ENCODE measurements at regions not wholly inside any gene's neighbourhood (a gene's known extent, or its start where the extent isn't known, plus 50 kb on each side); places are given as distances from the start of the nearest gene placed in this dataset.
"Not testable (repeated sequence)": the region's sequence is repeated elsewhere in the genome, so short reads cannot be mapped to it uniquely, and the experiment has no call there.

DNA sequence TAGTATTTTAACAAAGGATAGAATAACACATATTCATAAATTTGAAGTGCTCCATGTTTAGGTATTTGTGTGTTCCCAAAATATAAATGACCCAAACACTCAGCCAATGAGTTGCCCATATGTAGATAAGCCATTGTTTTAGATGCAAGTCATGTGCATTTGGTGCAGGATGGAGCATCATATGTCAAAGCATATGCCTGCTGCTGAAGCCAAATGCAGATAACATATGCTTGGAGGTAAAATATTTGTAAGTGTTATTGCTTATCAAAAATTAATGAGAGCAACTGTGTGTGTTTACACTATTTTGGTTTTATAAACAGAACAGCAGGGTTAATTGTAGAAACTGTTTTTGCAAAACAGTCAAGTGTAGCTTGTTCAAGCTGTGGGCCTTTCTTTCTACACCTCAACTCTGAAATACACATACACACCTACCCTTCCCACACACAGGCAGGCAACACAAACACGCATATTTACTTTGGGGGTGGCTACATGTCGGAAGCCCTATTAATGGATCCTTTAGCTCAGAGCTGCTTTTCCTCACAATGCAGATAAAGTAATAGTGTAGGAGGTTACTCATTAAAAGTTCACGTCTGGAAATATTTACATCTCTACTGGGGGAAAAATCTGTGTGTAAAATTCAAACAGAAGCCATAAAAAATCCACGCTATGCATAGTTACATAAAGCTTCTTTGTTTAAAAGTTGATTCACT is 521.4 kb downstream of the ZNF385D start:
- no peaks in the 10 kb centered on the region for H3K4me1 ChIP-seq (replicated peaks in 1 of 2)
- peak in 2 of 8 experiments; percentile 36 to 59 for ATAC-seq (replicated peaks in 6 of 8)
- H3K4me3 ChIP-seq: no peak overlapping the region
- 0 to 97% (median 17%) methylated on average over 1 to 4 of the region's 4 CpGs; no CpG with 5 or more reads in 1 of the 10 experiments for WGBS, 10 experiments
- H3K27ac ChIP-seq: no peak overlapping the region
- in situ Hi-C loops (cut with MboI; ENCODE audit: low pct_unique_long_range_greater_than_20kb in 2 of 9, low sequenced_read_pairs in 9 of 9, unreplicated experiment in 9 of 9): no loop called here

GRCh38 chr3:21226086-21226485 is 524.9 kb downstream of the ZNF385D start:
- in situ Hi-C loops (cut with MboI; ENCODE audit: low pct_unique_long_range_greater_than_20kb in 2 of 9, low sequenced_read_pairs in 9 of 9, unreplicated experiment in 9 of 9): no loop called here
- no peaks in the 10 kb centered on the region for H3K4me1 ChIP-seq (replicated peaks in 1 of 2)
- H3K4me3 ChIP-seq: no peak overlapping the region
- WGBS, 10 experiments: 71 to 100% (median 88%) methylated on average over 1 to 9 of the region's 13 CpGs; no CpG with 5 or more reads in 2 of the 10 experiments
- H3K27ac ChIP-seq: no peak overlapping the region
- no peak for ATAC-seq (replicated peaks in 6 of 8)

- 83 to 100% (median 95%) methylated on average over 1 of the region's 1 CpG; no CpG with 5 or more reads in 2 of the 10 experiments for WGBS, 10 experiments
- no peak for ATAC-seq (replicated peaks in 6 of 8)
- H3K27ac ChIP-seq: no peak overlapping the region
- in situ Hi-C loops (cut with MboI; ENCODE audit: low pct_unique_long_range_greater_than_20kb in 2 of 9, low sequenced_read_pairs in 9 of 9, unreplicated experiment in 9 of 9): no loop called here
- H3K4me1 ChIP-seq (replicated peaks in 1 of 2): no peaks in the 10 kb centered on the region
- H3K4me3 ChIP-seq: no peak overlapping the region
Observed at GRCh38 chr3:21220944-21221343, 530.1 kb downstream of the ZNF385D start.

DNA sequence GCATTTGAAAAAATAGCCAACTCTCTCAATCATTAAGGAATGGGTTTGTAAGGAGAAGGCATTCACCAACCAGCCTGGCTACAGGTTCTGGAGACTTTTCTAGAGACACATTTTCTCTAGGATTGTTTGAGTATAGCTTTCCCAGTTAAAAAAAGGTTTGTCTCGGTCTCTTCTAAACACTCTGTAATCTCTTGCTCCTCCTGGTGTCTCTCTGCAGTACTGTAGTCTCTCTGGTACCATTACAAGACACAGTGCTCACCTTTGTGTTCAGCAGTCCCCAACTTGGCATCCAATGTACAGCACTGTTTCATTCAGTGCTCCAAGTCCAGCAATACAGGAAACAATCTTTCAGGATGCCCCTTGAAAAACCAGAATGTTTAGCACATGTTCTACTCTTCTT is 534.4 kb downstream of the ZNF385D start:
- Histone ChIP-seq H3K4me1 (replicated peaks in 1 of 2) (no peaks in the 10 kb centered on the region), H3K27ac (no peak overlapping the region), H3K4me3 (no peak overlapping the region)
- in situ Hi-C loops (cut with MboI; ENCODE audit: low pct_unique_long_range_greater_than_20kb in 2 of 9, low sequenced_read_pairs in 9 of 9, unreplicated experiment in 9 of 9): no loop called here
- WGBS, 10 experiments: 0 to 100% (median 76%) methylated on average over 1 of the region's 1 CpG; no CpG with 5 or more reads in 4 of the 10 experiments
- peak in 3 of 8 experiments; percentile 15 to 27 (median 25) for ATAC-seq (replicated peaks in 6 of 8)

- H3K27ac ChIP-seq; in situ Hi-C loops (cut with MboI; ENCODE audit: low pct_unique_long_range_greater_than_20kb in 2 of 9, low sequenced_read_pairs in 9 of 9, unreplicated experiment in 9 of 9); ATAC-seq (replicated peaks in 6 of 8); H3K4me3 ChIP-seq; H3K4me1 ChIP-seq (replicated peaks in 1 of 2): not testable (repeated sequence)
- WGBS, 10 experiments: 0 to 83% (median 59%) methylated on average over 1 to 3 of the region's 3 CpGs
Observed at GRCh38 chr3:21204122-21204521, 546.9 kb downstream of the ZNF385D start.

- Histone ChIP-seq H3K4me1 (replicated peaks in 1 of 2) (no peaks in the 10 kb centered on the region), H3K27ac (no peak overlapping the region), H3K4me3 (no peak overlapping the region)
- in situ Hi-C loops (cut with MboI; ENCODE audit: low pct_unique_long_range_greater_than_20kb in 2 of 9, low sequenced_read_pairs in 9 of 9, unreplicated experiment in 9 of 9): no loop called here
- no peak for ATAC-seq (replicated peaks in 6 of 8)
- 23 to 100% (median 88%) methylated on average over 1 to 2 of the region's 2 CpGs; no CpG with 5 or more reads in 3 of the 10 experiments for WGBS, 10 experiments
Observed at GRCh38 chr3:21195203-21195602, 555.8 kb downstream of the ZNF385D start.

DNA sequence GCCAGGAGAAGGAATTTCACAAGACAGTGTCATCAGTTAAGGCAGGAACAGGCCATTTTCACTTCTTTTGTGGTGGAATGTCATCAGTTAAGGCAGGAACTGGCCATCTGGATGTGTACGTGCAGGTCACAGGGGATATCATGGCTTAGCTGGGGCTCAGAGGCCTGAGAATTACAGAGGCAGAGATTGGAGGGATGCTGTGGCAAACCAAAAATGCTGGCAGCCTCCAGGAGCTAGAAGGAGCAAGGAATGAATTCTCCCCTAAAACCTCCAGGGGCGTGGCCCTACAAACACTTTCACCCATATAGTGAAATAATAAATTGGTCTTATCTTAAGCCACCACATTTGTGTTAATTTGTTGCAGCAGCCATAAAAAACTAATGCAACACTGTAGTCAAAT is 557.0 kb downstream of the ZNF385D start:
- ATAC-seq (replicated peaks in 6 of 8); H3K4me3 ChIP-seq; H3K4me1 ChIP-seq (replicated peaks in 1 of 2); H3K27ac ChIP-seq; in situ Hi-C loops (cut with MboI; ENCODE audit: low pct_unique_long_range_greater_than_20kb in 2 of 9, low sequenced_read_pairs in 9 of 9, unreplicated experiment in 9 of 9): not testable (repeated sequence)
- WGBS, 10 experiments: 50 to 100% (median 86%) methylated on average over 1 of the region's 2 CpGs; no CpG with 5 or more reads in 7 of the 10 experiments

DNA sequence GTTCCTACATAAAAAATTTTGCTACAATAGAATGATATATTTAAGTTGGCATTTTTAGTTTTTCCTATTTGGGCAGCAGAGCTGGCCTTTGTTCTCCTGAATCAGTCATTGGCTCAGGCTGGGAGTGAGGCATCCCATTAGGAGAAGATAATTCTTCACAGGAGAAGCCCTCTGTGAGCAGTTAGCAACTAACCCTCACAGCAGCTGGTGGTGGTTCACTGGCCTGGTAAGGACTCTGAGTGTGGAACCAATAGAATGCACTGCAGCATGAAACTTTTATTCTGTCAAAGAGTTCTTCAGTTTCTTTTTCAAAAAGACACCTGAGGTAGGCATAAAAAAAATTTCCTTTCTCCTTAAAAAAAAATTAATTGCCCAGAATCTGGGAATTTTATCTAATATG is 562.6 kb downstream of the ZNF385D start:
- no peak overlapping the region for H3K4me3 ChIP-seq
- no peaks in the 10 kb centered on the region for H3K4me1 ChIP-seq (replicated peaks in 1 of 2)
- in situ Hi-C loops (cut with MboI; ENCODE audit: low pct_unique_long_range_greater_than_20kb in 2 of 9, low sequenced_read_pairs in 9 of 9, unreplicated experiment in 9 of 9): no loop called here
- no peak for ATAC-seq (replicated peaks in 6 of 8)
- no peak overlapping the region for H3K27ac ChIP-seq

DNA sequence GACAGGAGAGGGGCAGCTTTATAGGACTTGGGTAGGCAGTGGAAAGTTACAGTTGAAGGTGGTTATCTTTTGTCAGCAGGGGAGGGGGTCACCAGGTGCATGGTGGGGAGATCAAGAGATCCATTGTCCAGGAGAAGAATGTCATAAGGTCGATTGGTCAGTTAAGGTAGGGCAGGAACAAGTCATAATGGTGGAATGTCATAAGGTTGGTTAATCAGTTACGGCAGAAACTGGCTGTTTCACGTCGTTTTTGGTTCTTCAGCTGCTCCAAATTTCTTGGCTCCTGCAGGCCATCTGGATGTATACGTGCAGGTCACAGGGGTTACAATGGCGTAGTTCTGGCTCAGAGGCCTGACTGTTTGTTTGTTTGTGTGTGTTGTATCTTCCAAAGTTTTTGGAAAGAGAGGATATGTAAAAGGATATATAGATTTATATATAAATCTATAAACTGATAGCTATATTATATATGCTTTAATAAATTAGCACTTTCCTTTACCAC is 565.1 kb downstream of the ZNF385D start:
- no peaks in the 10 kb centered on the region for H3K4me1 ChIP-seq (replicated peaks in 1 of 2)
- H3K4me3 ChIP-seq: no peak overlapping the region
- no peak for ATAC-seq (replicated peaks in 6 of 8)
- 51 to 100% (median 78%) methylated on average over 1 to 6 of the region's 6 CpGs; no CpG with 5 or more reads in 2 of the 10 experiments for WGBS, 10 experiments
- in situ Hi-C loops (cut with MboI; ENCODE audit: low pct_unique_long_range_greater_than_20kb in 2 of 9, low sequenced_read_pairs in 9 of 9, unreplicated experiment in 9 of 9): no loop called here
- H3K27ac ChIP-seq: no peak overlapping the region

GRCh38 chr3:21174461-21174860 is 576.5 kb downstream of the ZNF385D start:
- 3 to 94% (median 75%) methylated on average over 3 of the region's 3 CpGs for WGBS, 10 experiments
- Histone ChIP-seq H3K27ac (no peak overlapping the region), H3K4me1 (replicated peaks in 1 of 2) (no peaks in the 10 kb centered on the region), H3K4me3 (no peak overlapping the region)
- ATAC-seq (replicated peaks in 6 of 8): peak in 2 of 8 experiments; percentile 83 to 85
- in situ Hi-C loops (cut with MboI; ENCODE audit: low pct_unique_long_range_greater_than_20kb in 2 of 9, low sequenced_read_pairs in 9 of 9, unreplicated experiment in 9 of 9): no loop called here

GRCh38 chr3:21170964-21171363 is 580.0 kb downstream of the ZNF385D start:
- no peak for ATAC-seq (replicated peaks in 6 of 8)
- Histone ChIP-seq H3K4me3 (no peak overlapping the region), H3K27ac (no peak overlapping the region), H3K4me1 (replicated peaks in 1 of 2) (no peaks in the 10 kb centered on the region)
- 0 to 83% (median 50%) methylated on average over 1 of the region's 1 CpG; no CpG with 5 or more reads in 3 of the 10 experiments for WGBS, 10 experiments
- in situ Hi-C loops (cut with MboI; ENCODE audit: low pct_unique_long_range_greater_than_20kb in 2 of 9, low sequenced_read_pairs in 9 of 9, unreplicated experiment in 9 of 9): no loop called here

DNA sequence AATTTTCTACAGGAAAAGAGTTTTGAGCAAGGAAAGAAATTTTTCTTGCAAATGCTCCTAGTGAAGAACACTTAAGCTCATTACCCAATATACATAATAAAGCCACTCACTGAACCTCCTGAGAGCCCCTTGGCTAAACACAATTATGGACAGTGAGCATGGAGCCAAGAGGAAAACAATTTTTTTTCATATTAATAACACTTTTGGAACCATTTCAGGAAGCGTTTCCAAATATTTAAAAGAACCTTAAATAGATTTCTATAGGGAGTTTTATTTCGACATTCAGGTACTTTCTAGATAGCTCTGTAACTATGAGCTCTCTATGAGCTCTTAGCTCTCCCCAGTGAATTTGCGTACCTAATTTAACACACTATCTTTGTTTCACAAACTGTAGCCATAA is 581.1 kb downstream of the ZNF385D start:
- in situ Hi-C loops (cut with MboI; ENCODE audit: low pct_unique_long_range_greater_than_20kb in 2 of 9, low sequenced_read_pairs in 9 of 9, unreplicated experiment in 9 of 9): no loop called here
- no peaks in the 10 kb centered on the region for H3K4me1 ChIP-seq (replicated peaks in 1 of 2)
- H3K4me3 ChIP-seq: no peak overlapping the region
- no peak for ATAC-seq (replicated peaks in 6 of 8)
- no peak overlapping the region for H3K27ac ChIP-seq
- WGBS, 10 experiments: 60 to 100% (median 78%) methylated on average over 1 to 3 of the region's 3 CpGs

GRCh38 chr3:21168471-21168870 is 582.5 kb downstream of the ZNF385D start:
- in situ Hi-C loops (cut with MboI; ENCODE audit: low pct_unique_long_range_greater_than_20kb in 2 of 9, low sequenced_read_pairs in 9 of 9, unreplicated experiment in 9 of 9): no loop called here
- Histone ChIP-seq H3K27ac (no peak overlapping the region), H3K4me1 (replicated peaks in 1 of 2) (no peaks in the 10 kb centered on the region), H3K4me3 (no peak overlapping the region)
- WGBS, 10 experiments: 17 to 81% (median 68%) methylated on average over 1 to 2 of the region's 2 CpGs; no CpG with 5 or more reads in 3 of the 10 experiments
- no peak for ATAC-seq (replicated peaks in 6 of 8)

GRCh38 chr3:21163956-21164355 is 587.1 kb downstream of the ZNF385D start:
- 63 to 100% (median 92%) methylated on average over 1 to 3 of the region's 3 CpGs; no CpG with 5 or more reads in 4 of the 10 experiments for WGBS, 10 experiments

More at GRCh38 chr3:21163956-21164355, 587.1 kb downstream of the ZNF385D start:
- Histone ChIP-seq H3K4me3 (no peak overlapping the region), H3K27ac (no peak overlapping the region), H3K4me1 (replicated peaks in 1 of 2) (peaks cover 0 to 4% of the 10 kb centered on the region in 2 donors)
- in situ Hi-C loops (cut with MboI; ENCODE audit: low pct_unique_long_range_greater_than_20kb in 2 of 9, low sequenced_read_pairs in 9 of 9, unreplicated experiment in 9 of 9): no loop called here
- ATAC-seq (replicated peaks in 6 of 8): no peak

Measured in motor neuron (in vitro differentiated cells).